Type B pancreatic cell (in vitro differentiated cells): ENCODE measurements at regions not wholly inside any gene's neighbourhood (a gene's known extent, or its start where the extent isn't known, plus 50 kb on each side); places are given as distances from the start of the nearest gene placed in this dataset.
"Not testable (repeated sequence)": the region's sequence is repeated elsewhere in the genome, so short reads cannot be mapped to it uniquely, and the experiment has no call there.

Source experiments
- DNase-seq: peaks from one replicate; pipeline ENCODE4 v3.0.0; 2021; ENCODE audit warnings: mixed read lengths; ENCODE audit not compliant: unreplicated experiment; ENCODE audit errors: extremely low spot score
- H3K27ac Mint-ChIP-seq: 2 replicates; pipeline ENCODE4 v1.8.0; 2021; ENCODE audit warnings: mild to moderate bottlenecking, mixed read lengths
- H3K27me3 Mint-ChIP-seq: 2 replicates; pipeline ENCODE4 v1.8.0; 2021; ENCODE audit warnings: mixed read lengths
- H3K36me3 Mint-ChIP-seq: 2 replicates; pipeline ENCODE4 v1.8.0; 2021; ENCODE audit warnings: mixed read lengths
- H3K4me1 Mint-ChIP-seq: one replicate; pipeline ENCODE4 v1.8.0; 2021; ENCODE audit warnings: mixed read lengths; ENCODE audit not compliant: unreplicated experiment
- H3K4me3 Mint-ChIP-seq: 2 replicates; pipeline ENCODE4 v1.8.0; 2021; ENCODE audit warnings: mild to moderate bottlenecking, mixed read lengths
- H3K9me3 Mint-ChIP-seq: 2 replicates; pipeline ENCODE4 v1.8.0; 2021; ENCODE audit warnings: mixed read lengths
- TF ChIP-seq, protein P1 (sequence below): fragments of 200-600 bp; sonication (generic); conservative IDR thresholded peaks from 2 replicates; pipeline ENCODE4 v1.5.0; 2021; ENCODE audit warnings: antibody characterized with exemption, mild to moderate bottlenecking

DNA sequence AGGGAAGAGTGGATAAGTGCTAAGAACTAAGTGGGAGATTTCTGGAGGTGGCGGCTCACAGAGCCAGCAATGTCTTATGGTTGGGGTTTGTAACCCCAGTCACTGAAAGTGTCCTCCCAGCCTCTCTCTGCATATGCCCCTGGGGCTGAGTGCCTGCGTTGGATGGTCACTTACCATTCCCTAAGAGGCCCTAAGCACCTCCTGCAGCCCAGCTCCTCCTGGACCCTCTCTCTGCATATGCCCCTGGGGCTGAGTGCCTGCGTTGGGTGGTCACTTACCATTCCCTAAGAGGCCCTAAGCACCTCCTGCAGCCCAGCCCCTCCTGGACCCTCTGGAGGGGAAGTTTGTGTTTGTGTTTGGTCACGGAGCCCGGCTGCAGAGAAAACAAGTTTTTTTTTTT is 425.8 kb downstream of the TMEM121 start:
- H3K36me3 Mint-ChIP-seq: no peaks in the 10 kb centered on the region
- no peaks in the 10 kb centered on the region for H3K27me3 Mint-ChIP-seq
- TF ChIP-seq, protein P1, sequence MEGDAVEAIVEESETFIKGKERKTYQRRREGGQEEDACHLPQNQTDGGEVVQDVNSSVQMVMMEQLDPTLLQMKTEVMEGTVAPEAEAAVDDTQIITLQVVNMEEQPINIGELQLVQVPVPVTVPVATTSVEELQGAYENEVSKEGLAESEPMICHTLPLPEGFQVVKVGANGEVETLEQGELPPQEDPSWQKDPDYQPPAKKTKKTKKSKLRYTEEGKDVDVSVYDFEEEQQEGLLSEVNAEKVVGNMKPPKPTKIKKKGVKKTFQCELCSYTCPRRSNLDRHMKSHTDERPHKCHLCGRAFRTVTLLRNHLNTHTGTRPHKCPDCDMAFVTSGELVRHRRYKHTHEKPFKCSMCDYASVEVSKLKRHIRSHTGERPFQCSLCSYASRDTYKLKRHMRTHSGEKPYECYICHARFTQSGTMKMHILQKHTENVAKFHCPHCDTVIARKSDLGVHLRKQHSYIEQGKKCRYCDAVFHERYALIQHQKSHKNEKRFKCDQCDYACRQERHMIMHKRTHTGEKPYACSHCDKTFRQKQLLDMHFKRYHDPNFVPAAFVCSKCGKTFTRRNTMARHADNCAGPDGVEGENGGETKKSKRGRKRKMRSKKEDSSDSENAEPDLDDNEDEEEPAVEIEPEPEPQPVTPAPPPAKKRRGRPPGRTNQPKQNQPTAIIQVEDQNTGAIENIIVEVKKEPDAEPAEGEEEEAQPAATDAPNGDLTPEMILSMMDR: no peak
- H3K9me3 Mint-ChIP-seq: peaks cover 11% of the 10 kb centered on the region
- no peak overlapping the region for H3K4me3 Mint-ChIP-seq
- H3K4me1 Mint-ChIP-seq: no peaks in the 10 kb centered on the region
- DNase-seq: no peak
- no peak overlapping the region for H3K27ac Mint-ChIP-seq

DNA sequence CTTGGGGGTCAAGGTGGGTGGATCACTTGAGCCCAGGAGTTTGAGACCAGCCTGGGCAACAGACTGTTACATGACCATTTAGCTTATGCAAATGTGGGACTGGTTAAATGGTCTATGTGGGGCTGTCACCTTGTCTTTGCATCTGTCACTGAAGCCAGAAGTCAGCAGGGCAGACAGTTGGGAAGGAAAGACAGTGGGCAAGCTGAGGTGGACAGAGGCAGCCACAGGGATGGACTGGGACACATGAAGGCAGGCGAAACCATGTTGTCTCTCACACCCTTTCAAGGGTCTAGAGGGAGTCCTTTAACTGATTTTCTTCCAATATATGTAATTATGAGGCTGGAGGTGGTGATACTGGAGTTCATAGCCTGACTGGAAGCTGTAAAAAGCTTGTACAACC is 426.4 kb downstream of the TMEM121 start:
- TF ChIP-seq, protein P1: no peak
- no peak overlapping the region for H3K27ac Mint-ChIP-seq
- DNase-seq: no peak
- H3K9me3 Mint-ChIP-seq: peaks cover 11% of the 10 kb centered on the region
- H3K36me3 Mint-ChIP-seq: no peaks in the 10 kb centered on the region
- no peak overlapping the region for H3K4me3 Mint-ChIP-seq
- H3K27me3 Mint-ChIP-seq: no peaks in the 10 kb centered on the region
- H3K4me1 Mint-ChIP-seq: no peaks in the 10 kb centered on the region

DNA sequence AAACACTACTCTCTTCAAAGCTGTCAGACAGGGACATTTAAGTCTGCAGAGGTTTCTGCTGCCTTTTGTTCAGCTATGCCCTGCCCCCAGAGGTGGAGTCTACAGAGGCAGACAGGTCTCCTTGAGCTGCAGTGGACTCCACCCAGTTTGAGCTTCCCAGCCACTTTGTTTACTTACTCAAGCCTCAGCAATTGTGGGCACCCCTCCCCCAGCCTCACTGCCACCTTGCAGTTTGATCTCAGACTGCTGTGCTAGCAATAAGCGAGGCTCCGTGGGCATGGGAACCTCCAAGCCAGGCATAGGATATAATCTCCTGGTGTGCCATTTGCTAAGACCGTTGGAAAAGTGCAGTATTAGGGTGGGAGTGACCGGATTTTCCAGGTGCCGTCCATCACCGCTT is 435.2 kb downstream of the TMEM121 start:
- H3K4me3 Mint-ChIP-seq, DNase-seq, H3K4me1 Mint-ChIP-seq, H3K27me3 Mint-ChIP-seq, H3K36me3 Mint-ChIP-seq, H3K27ac Mint-ChIP-seq: not testable (repeated sequence)
- peaks cover 25% of the 10 kb centered on the region for H3K9me3 Mint-ChIP-seq

DNA sequence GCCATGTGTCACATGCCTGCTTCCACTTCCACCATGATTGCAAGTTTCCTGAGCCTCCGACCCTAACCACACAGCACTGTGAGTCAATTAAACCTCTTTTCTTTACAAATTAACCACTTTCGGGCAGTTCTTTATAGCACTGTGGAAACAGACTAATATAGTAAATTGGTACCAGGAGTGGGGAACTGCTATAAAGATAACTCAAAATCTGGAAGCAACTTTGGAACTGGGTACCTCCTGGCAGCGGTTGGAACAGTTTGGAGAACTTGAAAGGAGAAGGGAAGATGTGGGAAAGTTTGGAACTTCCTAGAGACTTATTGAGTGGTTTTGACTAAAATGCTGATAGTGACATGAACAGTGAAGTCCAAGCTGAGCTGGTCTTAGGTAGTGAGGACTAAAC is 436.1 kb downstream of the TMEM121 start:
- no peak for DNase-seq
- TF ChIP-seq, protein P1: no peak
- Mint-ChIP-seq H3K9me3 (peaks cover 30% of the 10 kb centered on the region), H3K27me3 (no peaks in the 10 kb centered on the region), H3K4me1 (no peaks in the 10 kb centered on the region), H3K4me3 (no peak overlapping the region), H3K27ac (no peak overlapping the region), H3K36me3 (no peaks in the 10 kb centered on the region)

DNA sequence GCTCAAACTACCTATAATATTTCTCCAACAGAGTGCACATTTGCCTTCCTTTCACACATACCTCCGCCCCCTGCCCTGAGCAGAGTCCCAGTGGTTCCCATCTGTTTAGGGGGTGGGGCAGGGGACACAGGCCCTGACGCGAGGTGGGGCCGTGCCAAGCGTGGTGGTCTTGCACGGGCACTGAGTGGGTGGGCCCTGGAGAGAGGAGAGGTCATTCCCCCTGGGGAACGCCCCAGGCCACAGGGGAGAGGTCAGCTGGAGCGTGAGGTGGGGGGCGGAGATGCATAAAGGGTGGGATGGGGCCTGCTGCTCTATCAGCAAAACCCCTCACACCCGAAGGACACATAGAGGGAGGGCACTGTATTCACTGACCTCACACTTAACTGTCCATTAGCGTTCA is 441.9 kb downstream of the TMEM121 start:
- Mint-ChIP-seq H3K27me3 (no peaks in the 10 kb centered on the region), H3K36me3 (no peaks in the 10 kb centered on the region), H3K9me3 (peaks cover 33% of the 10 kb centered on the region), H3K4me1 (no peaks in the 10 kb centered on the region), H3K4me3 (no peak overlapping the region), H3K27ac (no peak overlapping the region)
- TF ChIP-seq, protein P1: no peak
- DNase-seq: no peak

DNA sequence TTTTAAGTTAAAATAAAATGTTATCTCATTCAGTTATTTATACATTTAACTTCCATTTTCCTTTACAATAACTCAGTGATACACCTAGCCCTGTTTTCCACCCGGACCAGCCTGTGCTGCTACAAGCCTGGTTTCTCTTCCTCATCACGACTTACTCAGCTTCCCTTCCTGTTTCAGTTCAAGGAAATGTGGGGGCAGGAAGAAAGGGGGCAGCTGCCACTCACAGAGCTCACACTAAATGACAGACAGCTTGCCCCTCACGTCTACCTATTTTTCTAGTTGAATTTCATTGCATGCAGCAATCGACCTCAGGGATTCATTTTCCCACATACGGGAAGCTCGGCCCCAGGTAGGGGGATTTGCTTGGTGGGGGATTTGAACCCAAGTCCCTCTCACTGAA is 442.6 kb downstream of the TMEM121 start:
- not testable (repeated sequence) for H3K27me3 Mint-ChIP-seq, H3K27ac Mint-ChIP-seq, H3K36me3 Mint-ChIP-seq, H3K4me3 Mint-ChIP-seq, DNase-seq, H3K4me1 Mint-ChIP-seq
- peaks cover 29% of the 10 kb centered on the region for H3K9me3 Mint-ChIP-seq

DNA sequence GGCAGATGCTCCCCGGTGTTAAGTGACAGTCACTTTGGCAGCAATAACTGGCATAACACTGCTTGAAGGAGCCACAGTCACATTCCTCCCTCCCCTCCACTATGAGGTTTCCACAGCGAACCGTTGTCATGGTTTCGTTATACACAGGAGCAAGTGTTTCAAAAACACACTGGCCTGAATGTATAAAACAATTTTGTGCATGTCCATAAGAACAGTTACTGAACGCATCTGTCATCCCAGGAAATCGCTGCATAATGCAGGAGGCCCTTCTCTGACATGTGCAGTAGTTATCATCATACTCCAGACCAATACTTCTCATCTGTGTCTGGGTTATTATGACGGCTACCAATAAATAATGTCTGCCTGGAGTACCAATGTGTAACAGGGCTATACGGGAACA is 444.4 kb downstream of the TMEM121 start:
- H3K4me3 Mint-ChIP-seq, H3K4me1 Mint-ChIP-seq, H3K36me3 Mint-ChIP-seq, H3K27me3 Mint-ChIP-seq, H3K27ac Mint-ChIP-seq, DNase-seq: not testable (repeated sequence)
- H3K9me3 Mint-ChIP-seq: peaks cover 22% of the 10 kb centered on the region
